Daoy (cell line): ENCODE measurements at regions not wholly inside any gene's neighbourhood (a gene's known extent, or its start where the extent isn't known, plus 50 kb on each side); places are given as distances from the start of the nearest gene placed in this dataset.
"Not testable (repeated sequence)": the region's sequence is repeated elsewhere in the genome, so short reads cannot be mapped to it uniquely, and the experiment has no call there.

Experiments used
- DNase-seq: peaks from one replicate; pipeline ENCODE4 v3.0.0-alpha.2; 2015; ENCODE audit warnings: low read depth

- peak; percentile 6 for DNase-seq
Observed at GRCh38 chr13:79988573-79988972, 352.4 kb downstream of the SPRY2 start.

GRCh38 chr13:79987761-79988160, 353.2 kb downstream of the SPRY2 start:
- no peak for DNase-seq

GRCh38 chr13:79987323-79987722, 353.6 kb downstream of the SPRY2 start:
- DNase-seq, result peak; percentile 8

GRCh38 chr13:79986890-79987289, 354.0 kb downstream of the SPRY2 start:
- DNase-seq, result no peak

- DNase-seq, result peak; percentile 3
Observed at GRCh38 chr13:79974935-79975650, 365.8 kb downstream of the SPRY2 start.

GRCh38 chr13:79973533-79973963, 367.4 kb downstream of the SPRY2 start:
- DNase-seq, result no peak

GRCh38 chr13:79972066-79972569, 368.8 kb downstream of the SPRY2 start:
- no peak for DNase-seq

GRCh38 chr13:79966493-79966895, 374.4 kb downstream of the SPRY2 start:
- no peak for DNase-seq

GRCh38 chr13:79966059-79966458, 374.9 kb downstream of the SPRY2 start:
- no peak for DNase-seq

- no peak for DNase-seq
Observed at GRCh38 chr13:79946556-79946955, 394.4 kb downstream of the SPRY2 start.

GRCh38 chr13:79943346-79944023, 397.4 kb downstream of the SPRY2 start:
- DNase-seq, result no peak

- no peak for DNase-seq
Observed at GRCh38 chr13:79941752-79942151, 399.2 kb downstream of the SPRY2 start.

- no peak for DNase-seq
Observed at GRCh38 chr13:79939689-79940088, 401.2 kb downstream of the SPRY2 start.

GRCh38 chr13:79937771-79938216, 403.1 kb downstream of the SPRY2 start:
- no peak for DNase-seq

- DNase-seq, result no peak
Observed at GRCh38 chr13:79937311-79937710, 403.6 kb downstream of the SPRY2 start.

GRCh38 chr13:79936368-79937136, 404.4 kb downstream of the SPRY2 start:
- peak; percentile 93 for DNase-seq

GRCh38 chr13:79935121-79935520, 405.8 kb downstream of the SPRY2 start:
- no peak for DNase-seq

- DNase-seq, result no peak
Observed at GRCh38 chr13:79933389-79933788, 407.5 kb downstream of the SPRY2 start.

GRCh38 chr13:79932556-79932955, 408.4 kb downstream of the SPRY2 start:
- no peak for DNase-seq

GRCh38 chr13:79923973-79924556, 416.9 kb downstream of the SPRY2 start:
- DNase-seq, result not testable (repeated sequence)

- no peak for DNase-seq
Observed at GRCh38 chr13:79919091-79919490, 421.8 kb downstream of the SPRY2 start.

- DNase-seq, result no peak
Observed at GRCh38 chr13:79918620-79919019, 422.3 kb downstream of the SPRY2 start.
